Right ventricle myocardium inferior (tissue), 1 donor: ENCODE measurements at regions not wholly inside any gene's neighbourhood (a gene's known extent, or its start where the extent isn't known, plus 50 kb on each side); places are given as distances from the start of the nearest gene placed in this dataset.

Source experiments
- ATAC-seq: fragments of 200-7000 bp; cut with Tn5 transposase; one replicate; pipeline ENCODE4 v1.9.1; 2020; ENCODE audit warnings: mild to moderate bottlenecking, moderate library complexity
- DNase-seq: peaks from one replicate; pipeline ENCODE4 v3.0.0; 2021; ENCODE audit errors: missing footprints
- intact Hi-C: fragments of 100-400 bp; cut with DNase I; formaldehyde crosslinking; loops from one replicate; pipeline ENCODE4 v1.11.0; 2022
- donor health status: DM: no; HTN: yes; CAD: no; lungs with severe emphysema.

- no peak for ATAC-seq
- intact Hi-C loops = no loop called here
Measured at GRCh38 chr6:158249340-158249836, 62.9 kb upstream of the TULP4 start.

DNA sequence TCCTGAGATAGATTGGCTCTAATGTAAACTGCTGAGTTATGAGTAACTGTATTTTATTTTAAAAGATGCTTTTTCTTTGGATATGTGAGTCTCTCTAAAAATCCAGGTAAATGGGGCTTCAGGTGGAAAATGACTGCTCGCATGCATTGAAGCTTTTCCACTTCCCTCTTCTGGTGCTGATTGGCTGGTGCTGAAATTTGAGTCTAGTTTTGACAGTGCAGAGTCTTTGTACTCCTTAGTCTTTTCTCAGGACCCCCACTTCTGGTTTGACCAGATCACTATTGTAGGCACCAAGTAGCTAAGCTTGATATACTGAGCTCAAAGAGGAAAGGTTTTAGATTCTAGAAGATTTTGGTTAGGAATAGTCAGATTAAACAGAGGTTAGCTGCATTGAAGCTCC is 60.7 kb upstream of the TULP4 start:
- ATAC-seq = no peak
- intact Hi-C loops = no loop called here
- no peak for DNase-seq

More at GRCh38 chr6:158249340-158249836, 62.9 kb upstream of the TULP4 start:
- DNase-seq = no peak

DNA sequence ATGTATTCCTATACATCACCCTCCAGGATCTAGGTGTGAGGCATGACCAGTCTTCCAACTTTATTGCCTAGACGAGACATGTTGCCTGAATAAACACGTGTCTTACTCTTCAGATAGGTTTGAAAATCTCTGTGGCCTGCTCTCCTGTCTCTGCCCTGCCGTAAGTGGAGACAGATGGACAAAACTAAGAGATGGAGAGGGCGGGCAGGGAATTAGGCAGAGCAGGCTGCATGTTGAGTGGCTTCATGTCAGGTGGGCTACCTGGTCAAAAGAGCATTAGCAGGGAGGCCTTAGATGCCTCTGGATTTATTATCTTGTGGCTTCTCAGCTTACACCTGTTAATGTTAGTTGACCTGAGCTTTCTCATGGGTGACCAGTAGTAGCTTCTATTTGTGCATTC is 59.0 kb upstream of the TULP4 start:
- DNase-seq (no peak), ATAC-seq (no peak)
- intact Hi-C loops = no loop called here

- intact Hi-C loops = no loop called here
Measured at GRCh38 chr6:158255275-158255988, 56.8 kb upstream of the TULP4 start.

DNA sequence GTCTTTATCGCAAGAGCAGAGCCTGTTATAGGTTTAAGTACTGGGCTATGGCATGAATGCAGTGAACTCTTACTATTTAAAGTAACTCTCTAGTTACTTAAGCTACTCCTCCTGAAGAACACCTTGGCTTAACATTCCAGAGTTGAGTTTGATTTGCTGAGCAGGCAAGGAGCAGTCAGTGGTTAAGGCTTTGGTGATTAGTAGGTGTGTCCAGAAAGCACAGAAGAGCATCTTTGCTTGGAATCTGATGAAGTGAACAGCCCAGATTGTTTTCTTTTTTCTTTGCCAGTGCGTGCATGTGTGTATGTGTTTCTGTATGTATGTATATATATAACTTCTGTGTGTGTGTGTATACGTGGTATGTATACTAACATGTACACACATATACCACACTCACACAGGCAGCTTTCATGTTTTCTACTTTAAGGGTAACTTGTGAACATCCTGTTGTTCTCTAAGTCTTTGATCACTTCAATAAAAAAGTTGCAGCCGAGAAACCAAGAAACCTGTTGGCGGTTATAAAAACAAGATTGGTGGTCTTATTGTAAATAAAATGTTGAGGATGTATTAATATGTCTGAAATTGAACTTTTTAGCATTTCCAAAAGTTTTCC is 56.2 kb upstream of the TULP4 start:
- no peak for ATAC-seq
- no peak for DNase-seq
- intact Hi-C loops = no loop called here

More at GRCh38 chr6:158255275-158255988, 56.8 kb upstream of the TULP4 start:
- peak; percentile 65 for ATAC-seq
- DNase-seq = no peak

GRCh38 chr6:158256746-158257424 is 55.4 kb upstream of the TULP4 start:
- intact Hi-C loops = no loop called here
- no peak for ATAC-seq
- DNase-seq = no peak

GRCh38 chr6:158257425-158257759 is 54.9 kb upstream of the TULP4 start:
- ATAC-seq (no peak), DNase-seq (no peak)
- intact Hi-C loops = no loop called here

- intact Hi-C loops = no loop called here
- ATAC-seq (no peak), DNase-seq (no peak)
Measured at GRCh38 chr6:158257781-158258180, 54.5 kb upstream of the TULP4 start.

DNA sequence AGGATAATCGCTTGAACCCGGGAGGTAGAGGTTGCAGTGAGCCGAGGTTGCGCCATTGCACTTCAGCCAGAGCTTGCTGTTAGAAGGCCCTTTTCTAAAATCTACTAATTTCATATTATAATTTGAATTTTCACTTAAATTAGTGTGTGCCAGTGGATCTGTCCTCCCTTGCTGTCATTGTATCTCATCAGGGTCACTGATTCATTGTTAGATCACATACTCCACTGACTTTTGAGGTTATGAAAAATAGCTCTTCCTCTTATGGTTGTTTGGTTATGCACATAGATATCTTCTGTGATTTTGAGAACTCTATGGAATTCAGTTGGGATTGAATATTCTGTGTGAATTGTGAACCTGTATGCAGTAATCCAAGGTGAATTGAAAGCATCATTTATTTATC is 53.1 kb upstream of the TULP4 start:
- ATAC-seq = no peak
- no peak for DNase-seq
- intact Hi-C loops = no loop called here

DNA sequence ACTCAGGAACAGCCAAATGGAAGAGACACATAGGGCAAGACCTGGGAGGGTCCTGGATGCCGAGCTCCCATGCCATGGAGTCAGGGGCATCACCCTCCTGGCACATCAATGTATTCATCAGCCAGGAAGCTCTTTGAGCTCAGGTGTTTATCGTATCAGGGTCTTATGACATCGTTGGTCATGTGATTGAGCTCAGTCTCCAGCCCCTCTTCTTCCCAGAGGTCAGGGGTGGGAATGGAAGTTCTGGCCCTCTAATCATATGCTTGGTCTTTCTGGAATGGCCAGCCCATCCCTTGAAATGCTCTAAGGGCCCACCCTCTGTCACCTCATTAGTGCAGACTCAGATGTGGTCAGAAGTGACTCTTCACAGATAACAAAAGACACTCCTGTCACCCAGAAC is 52.4 kb upstream of the TULP4 start:
- intact Hi-C loops = no loop called here
- no peak for DNase-seq
- ATAC-seq = no peak

- intact Hi-C loops = no loop called here
- DNase-seq (no peak), ATAC-seq (no peak)
Measured at GRCh38 chr6:158262082-158262481, 50.2 kb upstream of the TULP4 start.
